ENCODE measurements at regions not wholly inside any gene's neighbourhood (a gene's known extent, or its start where the extent isn't known, plus 50 kb on each side); places are given as distances from the start of the nearest gene placed in this dataset.

GRCh38 chr6:37555040-37555781 is 55.5 kb upstream of the CCDC167 start:
- TF ChIP-seq EP300 (IDR thresholded peaks at IDR 0.05) = no peak
- no peak for TF ChIP-seq CTCF (IDR thresholded peaks at IDR 0.05)
- no peak for TF ChIP-seq POLR2A (IDR thresholded peaks at IDR 0.05)
- no peak for TF ChIP-seq POLR2AphosphoS5 (IDR thresholded peaks at IDR 0.05)
- Histone ChIP-seq H3K36me3 (no peaks in the 10 kb centered on the region), H3K4me1 (peaks cover 0 to 12% (median 0%) of the 10 kb centered on the region in 4 donors), H3K9me3 (no peaks in the 10 kb centered on the region), H3K27me3 (peaks cover 0 to 68% (median 21%) of the 10 kb centered on the region in 3 donors), H3K4me3 (no peak overlapping the region), H3K27ac (no peak overlapping the region)
- WGBS, 5 donors = 72 to 85% (median 80%) methylated on average over 10 to 17 of the region's 17 CpGs
- intact Hi-C loops (cut with DNase I; ENCODE audit: low total_unique reads) = no loop called here
- no peak for DNase-seq

GRCh38 chr6:37554480-37554819 is 54.8 kb upstream of the CCDC167 start:
- Histone ChIP-seq H3K9me3 (no peaks in the 10 kb centered on the region), H3K36me3 (no peaks in the 10 kb centered on the region), H3K4me3 (no peak overlapping the region), H3K27me3 (peaks cover 0 to 68% (median 18%) of the 10 kb centered on the region in 3 donors), H3K4me1 (peaks cover 0 to 12% (median 0%) of the 10 kb centered on the region in 4 donors), H3K27ac (no peak overlapping the region)
- TF ChIP-seq EP300 (IDR thresholded peaks at IDR 0.05) (no peak), POLR2AphosphoS5 (IDR thresholded peaks at IDR 0.05) (no peak), POLR2A (IDR thresholded peaks at IDR 0.05) (no peak), CTCF (IDR thresholded peaks at IDR 0.05) (no peak)
- no peak for DNase-seq
- WGBS, 5 donors = 63 to 76% (median 74%) methylated on average over 6 of the region's 6 CpGs
- intact Hi-C loops (cut with DNase I; ENCODE audit: low total_unique reads) = no loop called here

GRCh38 chr6:37552267-37552666 is 52.6 kb upstream of the CCDC167 start:
- 71 to 78% (median 72%) methylated on average over 4 of the region's 4 CpGs for WGBS, 5 donors
- H3K27ac ChIP-seq = no peak overlapping the region
- no peak for DNase-seq
- H3K9me3 ChIP-seq = no peaks in the 10 kb centered on the region
- peaks cover 0 to 57% (median 15%) of the 10 kb centered on the region in 3 donors for H3K27me3 ChIP-seq
- peaks cover 0 to 16% (median 0%) of the 10 kb centered on the region in 4 donors for H3K4me1 ChIP-seq
- H3K4me3 ChIP-seq = no peak overlapping the region
- H3K36me3 ChIP-seq = no peaks in the 10 kb centered on the region
- TF ChIP-seq POLR2A (IDR thresholded peaks at IDR 0.05) (no peak), EP300 (IDR thresholded peaks at IDR 0.05) (no peak), CTCF (IDR thresholded peaks at IDR 0.05) (no peak), POLR2AphosphoS5 (IDR thresholded peaks at IDR 0.05) (no peak)
- intact Hi-C loops (cut with DNase I; ENCODE audit: low total_unique reads) = no loop called here

- Histone ChIP-seq H3K27ac (no peak overlapping the region), H3K9me3 (no peaks in the 10 kb centered on the region), H3K36me3 (no peaks in the 10 kb centered on the region), H3K4me1 (peaks cover 0 to 16% (median 0%) of the 10 kb centered on the region in 4 donors), H3K4me3 (no peak overlapping the region), H3K27me3 (peaks cover 0 to 55% (median 15%) of the 10 kb centered on the region in 3 donors)
- WGBS, 5 donors = 46 to 57% (median 51%) methylated on average over 10 of the region's 10 CpGs
- DNase-seq = no peak
- TF ChIP-seq CTCF (IDR thresholded peaks at IDR 0.05) = no peak
- no peak for TF ChIP-seq EP300 (IDR thresholded peaks at IDR 0.05)
- no peak for TF ChIP-seq POLR2AphosphoS5 (IDR thresholded peaks at IDR 0.05)
- no peak for TF ChIP-seq POLR2A (IDR thresholded peaks at IDR 0.05)
- intact Hi-C loops (cut with DNase I; ENCODE audit: low total_unique reads) = no loop called here
Observed at GRCh38 chr6:37551867-37552266, 52.2 kb upstream of the CCDC167 start.
